OCI-LY1 (cell line): ENCODE measurements at regions not wholly inside any gene's neighbourhood (a gene's known extent, or its start where the extent isn't known, plus 50 kb on each side); places are given as distances from the start of the nearest gene placed in this dataset.

Experiments
- H2AFZ ChIP-seq: fragments of 200-600 bp; sonication (generic), shearing (Covaris generic); 2 replicates; pipeline ENCODE4 v1.6.0; 2014; ENCODE audit warnings: antibody characterized with exemption, mild to moderate bottlenecking, low read length
- H3F3A ChIP-seq: fragments of 200-600 bp; sonication (generic), shearing (Covaris generic); 2 replicates; pipeline ENCODE4 v1.6.0; 2014; ENCODE audit warnings: mild to moderate bottlenecking, antibody characterized with exemption, low read length, moderate library complexity; ENCODE audit not compliant: insufficient read depth
- H3K27ac ChIP-seq: fragments of 200-600 bp; sonication (generic); 2 replicates; pipeline ENCODE4 v1.5.1; 2014; ENCODE audit warnings: low read length, mixed run types, mild to moderate bottlenecking, low read depth; ENCODE audit not compliant: poor library complexity, severe bottlenecking
- H3K27me3 ChIP-seq: fragments of 200-600 bp; sonication (generic); 2 replicates; pipeline ENCODE4 v1.6.0; 2014; ENCODE audit warnings: antibody characterized with exemption, mild to moderate bottlenecking, low read length, moderate library complexity; ENCODE audit not compliant: insufficient read depth
- H3K36me3 ChIP-seq: fragments of 200-600 bp; sonication (generic); 2 replicates; pipeline ENCODE4 v1.6.1; 2014; ENCODE audit warnings: mild to moderate bottlenecking, antibody characterized with exemption, low read length, moderate library complexity, mixed read lengths; ENCODE audit not compliant: insufficient read depth
- H3K4me1 ChIP-seq: fragments of 200-600 bp; sonication (generic); 2 replicates; pipeline ENCODE4 v1.5.1; 2014; ENCODE audit warnings: mild to moderate bottlenecking, low read length, moderate library complexity; ENCODE audit not compliant: insufficient read depth, severe bottlenecking
- H3K4me2 ChIP-seq: fragments of 200-600 bp; sonication (generic), shearing (Covaris generic); 2 replicates; pipeline ENCODE4 v1.6.1; 2014; ENCODE audit warnings: low read length
- H3K4me3 ChIP-seq: fragments of 200-600 bp; sonication (generic); 2 replicates; pipeline ENCODE4 v1.5.1; 2014; ENCODE audit warnings: low read length, low read depth, mild to moderate bottlenecking, mixed read lengths; ENCODE audit not compliant: poor library complexity, severe bottlenecking
- H3K79me2 ChIP-seq: fragments of 200-600 bp; shearing (Covaris generic); 2 replicates; pipeline ENCODE4 v1.6.1; 2016; ENCODE audit warnings: mixed run types, low read length, mixed read lengths; ENCODE audit not compliant: insufficient read depth
- H3K9ac ChIP-seq: fragments of 200-600 bp; sonication (generic), shearing (Covaris generic); 2 replicates; pipeline ENCODE4 v1.6.1; 2014; ENCODE audit warnings: mild to moderate bottlenecking, low read length, mixed read lengths
- H3K9me2 ChIP-seq: fragments of 200-600 bp; sonication (generic), shearing (Covaris generic); 2 replicates; pipeline ENCODE4 v1.6.1; 2014; ENCODE audit warnings: low read depth, mild to moderate bottlenecking, low read length, mixed read lengths
- H3K9me3 ChIP-seq: fragments of 200-600 bp; shearing (Covaris generic); 2 replicates; pipeline ENCODE4 v1.6.1; 2014; ENCODE audit warnings: low read length, mixed read lengths
- H4K20me1 ChIP-seq: fragments of 200-600 bp; sonication (generic), shearing (Covaris generic); 2 replicates; pipeline ENCODE4 v1.6.0; 2016; ENCODE audit warnings: mild to moderate bottlenecking, low read length; ENCODE audit not compliant: insufficient read depth
- EZH2 ChIP-seq: fragments of 200-600 bp; sonication (generic), shearing (Covaris generic); IDR thresholded peaks from 2 replicates; pipeline ENCODE4 v1.8.0; 2017; ENCODE audit warnings: borderline replicate concordance, mixed run types, mild to moderate bottlenecking, antibody characterized with exemption, low read length, moderate library complexity, mixed read lengths
- TF ChIP-seq, protein P1 (sequence below): fragments of 200-600 bp; sonication (generic), shearing (Covaris generic); IDR thresholded peaks from 2 replicates; pipeline ENCODE4 v1.5.1; 2017; ENCODE audit warnings: mild to moderate bottlenecking, antibody characterized with exemption, low read length, moderate library complexity, mixed read lengths

GRCh38 chr19:28299649-28300048 lies 913.3 kb downstream of the UQCRFS1 start:
- Histone ChIP-seq H3F3A (no peaks in the 10 kb centered on the region), H3K4me2 (no peak overlapping the region), H3K4me3 (no peak overlapping the region), H3K27ac (no peak overlapping the region), H3K27me3 (no peaks in the 10 kb centered on the region), H3K9me2 (no peaks in the 10 kb centered on the region), H3K36me3 (no peaks in the 10 kb centered on the region), H3K79me2 (no peaks in the 10 kb centered on the region), H4K20me1 (no peaks in the 10 kb centered on the region), H2AFZ (no peak overlapping the region), H3K9me3 (no peaks in the 10 kb centered on the region), H3K9ac (no peak overlapping the region), H3K4me1 (no peaks in the 10 kb centered on the region)
- TF ChIP-seq, protein P1, sequence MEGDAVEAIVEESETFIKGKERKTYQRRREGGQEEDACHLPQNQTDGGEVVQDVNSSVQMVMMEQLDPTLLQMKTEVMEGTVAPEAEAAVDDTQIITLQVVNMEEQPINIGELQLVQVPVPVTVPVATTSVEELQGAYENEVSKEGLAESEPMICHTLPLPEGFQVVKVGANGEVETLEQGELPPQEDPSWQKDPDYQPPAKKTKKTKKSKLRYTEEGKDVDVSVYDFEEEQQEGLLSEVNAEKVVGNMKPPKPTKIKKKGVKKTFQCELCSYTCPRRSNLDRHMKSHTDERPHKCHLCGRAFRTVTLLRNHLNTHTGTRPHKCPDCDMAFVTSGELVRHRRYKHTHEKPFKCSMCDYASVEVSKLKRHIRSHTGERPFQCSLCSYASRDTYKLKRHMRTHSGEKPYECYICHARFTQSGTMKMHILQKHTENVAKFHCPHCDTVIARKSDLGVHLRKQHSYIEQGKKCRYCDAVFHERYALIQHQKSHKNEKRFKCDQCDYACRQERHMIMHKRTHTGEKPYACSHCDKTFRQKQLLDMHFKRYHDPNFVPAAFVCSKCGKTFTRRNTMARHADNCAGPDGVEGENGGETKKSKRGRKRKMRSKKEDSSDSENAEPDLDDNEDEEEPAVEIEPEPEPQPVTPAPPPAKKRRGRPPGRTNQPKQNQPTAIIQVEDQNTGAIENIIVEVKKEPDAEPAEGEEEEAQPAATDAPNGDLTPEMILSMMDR, result no peak
- TF ChIP-seq EZH2, result no peak

DNA sequence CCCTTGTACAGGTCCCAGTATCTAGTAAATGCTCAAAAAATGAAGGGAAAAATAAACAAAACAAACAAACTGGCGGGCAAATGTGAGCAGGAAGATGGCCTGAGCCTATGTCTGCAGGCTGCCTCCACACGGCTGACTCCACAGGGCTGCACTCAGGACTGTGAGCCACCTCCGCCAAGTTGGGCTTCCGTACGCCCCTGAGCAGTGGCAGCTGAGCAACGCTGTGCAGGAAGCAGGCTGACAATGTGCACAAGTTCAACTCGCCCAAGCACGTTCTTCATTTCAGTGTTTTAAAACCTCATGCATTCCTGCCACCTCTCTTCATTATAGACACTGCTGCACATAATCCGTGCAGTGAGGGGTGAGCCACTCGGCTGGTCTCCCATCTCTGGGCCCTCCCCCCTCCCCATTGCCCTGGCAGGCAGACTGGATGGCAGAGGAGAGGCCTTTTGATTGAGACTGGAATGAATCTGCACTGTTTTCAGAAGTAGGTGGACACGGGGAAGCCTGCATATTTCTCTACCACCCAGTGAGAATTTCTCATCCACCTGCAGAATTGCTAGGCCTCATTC lies 915.3 kb downstream of the UQCRFS1 start:
- no peaks in the 10 kb centered on the region for H3K4me1 ChIP-seq
- no peaks in the 10 kb centered on the region for H3K79me2 ChIP-seq
- H3K9me2 ChIP-seq, result no peaks in the 10 kb centered on the region
- no peak overlapping the region for H3K4me2 ChIP-seq
- no peak overlapping the region for H3K27ac ChIP-seq
- no peaks in the 10 kb centered on the region for H3K27me3 ChIP-seq
- no peak overlapping the region for H2AFZ ChIP-seq
- TF ChIP-seq, protein P1, result no peak
- TF ChIP-seq EZH2, result no peak
- H3F3A ChIP-seq, result no peaks in the 10 kb centered on the region
- no peaks in the 10 kb centered on the region for H3K36me3 ChIP-seq
- H3K4me3 ChIP-seq, result no peak overlapping the region
- H4K20me1 ChIP-seq, result no peaks in the 10 kb centered on the region
- H3K9ac ChIP-seq, result no peak overlapping the region
- no peaks in the 10 kb centered on the region for H3K9me3 ChIP-seq

- H3K9me2 ChIP-seq, result no peaks in the 10 kb centered on the region
- no peaks in the 10 kb centered on the region for H3F3A ChIP-seq
- H3K27ac ChIP-seq, result no peak overlapping the region
- no peaks in the 10 kb centered on the region for H3K36me3 ChIP-seq
- H3K9ac ChIP-seq, result no peak overlapping the region
- no peaks in the 10 kb centered on the region for H3K4me1 ChIP-seq
- no peak overlapping the region for H3K4me3 ChIP-seq
- H2AFZ ChIP-seq, result no peak overlapping the region
- H4K20me1 ChIP-seq, result no peaks in the 10 kb centered on the region
- H3K79me2 ChIP-seq, result no peaks in the 10 kb centered on the region
- H3K9me3 ChIP-seq, result no peaks in the 10 kb centered on the region
- TF ChIP-seq EZH2, result no peak
- TF ChIP-seq, protein P1, result no peak
- no peaks in the 10 kb centered on the region for H3K27me3 ChIP-seq
- H3K4me2 ChIP-seq, result no peak overlapping the region
These were observed 915.9 kb downstream of the UQCRFS1 start for GRCh38 chr19:28297036-28297435.
